ENCODE measurements at regions not wholly inside any gene's neighbourhood (a gene's known extent, or its start where the extent isn't known, plus 50 kb on each side); places are given as distances from the start of the nearest gene placed in this dataset.

GRCh38 chr3:6504347-6504746 lies 356.6 kb upstream of the GRM7 start:
- TF ChIP-seq CTCF (IDR thresholded peaks at IDR 0.05; ENCODE audit: insufficient read depth, low read depth, low read length) (no peak), EZH2 (IDR thresholded peaks at IDR 0.05; ENCODE audit: insufficient read depth, low read length) (no peak)
